PFSK-1 (cell line): ENCODE measurements at regions not wholly inside any gene's neighbourhood (a gene's known extent, or its start where the extent isn't known, plus 50 kb on each side); places are given as distances from the start of the nearest gene placed in this dataset.

Experiments
- FOXP2 ChIP-seq: optimal IDR thresholded peaks from 2 replicates; pipeline ENCODE3; 2011; ENCODE audit warnings: borderline replicate concordance, control low read depth, inconsistent platforms; ENCODE audit not compliant: insufficient read depth; ENCODE audit errors: extremely low read length, extremely low read depth
- POLR2AphosphoS5 ChIP-seq: IDR thresholded peaks from 2 replicates; pipeline ENCODE4 v1.6.1; 2012; ENCODE audit warnings: low read depth, mild to moderate bottlenecking, control low read depth, low read length, moderate library complexity
- SIN3A ChIP-seq: IDR thresholded peaks from 2 replicates; pipeline ENCODE4 v1.6.1; 2012; ENCODE audit warnings: mild to moderate bottlenecking, low read length, moderate library complexity, borderline replicate concordance; ENCODE audit not compliant: insufficient read depth
- TAF1 ChIP-seq: IDR thresholded peaks from 2 replicates; pipeline ENCODE4 v1.6.1; 2012; ENCODE audit warnings: low read length, control low read depth, borderline replicate concordance; ENCODE audit not compliant: insufficient read depth
- TF ChIP-seq, protein P1 (sequence below), 2 experiments: IDR thresholded peaks; 2 replicates each; pipeline versions ENCODE4 v1.6.1 to v1.8.0; 2011 to 2012; ENCODE audit warnings: low read depth in 2 of 2, low read length in 2 of 2, control low read depth in 1 of 2, inconsistent platforms in 1 of 2, mild to moderate bottlenecking in 1 of 2, moderate library complexity in 1 of 2; ENCODE audit not compliant: insufficient read depth in 1 of 2

DNA sequence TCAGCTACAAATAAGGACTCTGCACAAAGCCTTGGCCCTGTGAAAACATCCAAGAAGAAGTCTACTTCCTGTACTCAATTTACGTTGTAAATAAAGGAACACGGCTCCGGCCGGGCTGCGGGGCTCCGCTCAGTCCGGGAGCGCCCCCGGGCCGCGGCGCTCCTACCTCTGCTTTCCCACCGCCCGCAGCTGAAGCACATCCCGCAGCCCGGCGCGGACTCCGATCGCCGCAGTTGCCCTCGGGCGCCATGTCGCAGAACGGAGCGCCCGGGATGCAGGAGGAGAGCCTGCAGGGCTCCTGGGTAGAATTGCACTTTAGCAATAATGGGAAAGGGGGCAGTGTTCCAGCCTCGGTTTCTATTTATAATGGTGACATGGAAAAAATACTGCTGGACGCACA lies 502.3 kb upstream of the FOXG1 start:
- TF ChIP-seq POLR2AphosphoS5 = no peak
- TF ChIP-seq, protein P1, sequence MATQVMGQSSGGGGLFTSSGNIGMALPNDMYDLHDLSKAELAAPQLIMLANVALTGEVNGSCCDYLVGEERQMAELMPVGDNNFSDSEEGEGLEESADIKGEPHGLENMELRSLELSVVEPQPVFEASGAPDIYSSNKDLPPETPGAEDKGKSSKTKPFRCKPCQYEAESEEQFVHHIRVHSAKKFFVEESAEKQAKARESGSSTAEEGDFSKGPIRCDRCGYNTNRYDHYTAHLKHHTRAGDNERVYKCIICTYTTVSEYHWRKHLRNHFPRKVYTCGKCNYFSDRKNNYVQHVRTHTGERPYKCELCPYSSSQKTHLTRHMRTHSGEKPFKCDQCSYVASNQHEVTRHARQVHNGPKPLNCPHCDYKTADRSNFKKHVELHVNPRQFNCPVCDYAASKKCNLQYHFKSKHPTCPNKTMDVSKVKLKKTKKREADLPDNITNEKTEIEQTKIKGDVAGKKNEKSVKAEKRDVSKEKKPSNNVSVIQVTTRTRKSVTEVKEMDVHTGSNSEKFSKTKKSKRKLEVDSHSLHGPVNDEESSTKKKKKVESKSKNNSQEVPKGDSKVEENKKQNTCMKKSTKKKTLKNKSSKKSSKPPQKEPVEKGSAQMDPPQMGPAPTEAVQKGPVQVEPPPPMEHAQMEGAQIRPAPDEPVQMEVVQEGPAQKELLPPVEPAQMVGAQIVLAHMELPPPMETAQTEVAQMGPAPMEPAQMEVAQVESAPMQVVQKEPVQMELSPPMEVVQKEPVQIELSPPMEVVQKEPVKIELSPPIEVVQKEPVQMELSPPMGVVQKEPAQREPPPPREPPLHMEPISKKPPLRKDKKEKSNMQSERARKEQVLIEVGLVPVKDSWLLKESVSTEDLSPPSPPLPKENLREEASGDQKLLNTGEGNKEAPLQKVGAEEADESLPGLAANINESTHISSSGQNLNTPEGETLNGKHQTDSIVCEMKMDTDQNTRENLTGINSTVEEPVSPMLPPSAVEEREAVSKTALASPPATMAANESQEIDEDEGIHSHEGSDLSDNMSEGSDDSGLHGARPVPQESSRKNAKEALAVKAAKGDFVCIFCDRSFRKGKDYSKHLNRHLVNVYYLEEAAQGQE (IDR thresholded peaks at IDR 0.05; ENCODE audit: insufficient read depth in 1 of 2, low read depth in 2 of 2, low read length in 2 of 2) = no peak
- TF ChIP-seq FOXP2 = no peak
- TF ChIP-seq TAF1 = no peak
- no peak for TF ChIP-seq SIN3A

DNA sequence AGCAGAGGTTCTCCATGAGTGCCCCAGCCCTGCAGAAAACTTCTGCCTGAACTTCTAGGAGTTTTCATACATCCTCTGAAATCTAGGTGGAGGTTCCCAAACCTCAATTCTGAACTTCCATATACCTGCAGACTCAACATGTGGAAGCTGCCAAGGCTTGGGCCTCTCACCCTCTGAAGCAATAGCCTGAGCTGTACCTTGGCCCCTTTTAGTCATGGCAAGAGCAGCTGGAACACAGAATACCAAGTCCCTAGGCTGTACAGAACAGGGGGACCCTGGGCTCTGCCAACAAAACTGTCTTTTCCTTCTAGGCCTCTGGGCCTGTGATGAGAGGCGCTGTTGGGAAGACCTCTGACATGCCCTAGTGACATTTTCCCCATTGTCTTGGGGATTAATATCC lies 494.3 kb upstream of the FOXG1 start:
- TF ChIP-seq FOXP2 = no peak
- TF ChIP-seq SIN3A = no peak
- TF ChIP-seq TAF1 = no peak
- no peak for TF ChIP-seq POLR2AphosphoS5

DNA sequence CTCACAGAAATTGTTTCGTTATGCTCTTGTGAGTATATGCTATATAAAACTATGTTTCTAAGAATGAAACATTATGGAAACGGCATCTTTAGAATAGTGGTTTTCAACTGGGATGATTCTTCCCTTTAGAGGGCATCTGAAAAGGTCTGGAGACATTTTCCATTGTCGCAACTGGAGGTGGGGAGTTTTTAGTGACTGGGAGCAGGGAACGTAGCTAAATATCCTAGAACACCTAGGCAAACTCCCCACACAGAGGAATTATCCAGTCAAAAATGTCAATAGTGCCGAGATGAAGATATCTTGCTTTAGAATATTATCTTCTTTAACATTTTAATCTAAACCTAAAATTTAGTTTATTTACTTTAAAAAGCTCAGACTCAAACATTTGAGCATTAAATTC lies 486.1 kb upstream of the FOXG1 start:
- TF ChIP-seq TAF1 = no peak
- no peak for TF ChIP-seq POLR2AphosphoS5
- TF ChIP-seq FOXP2 = no peak
- TF ChIP-seq SIN3A = no peak
- TF ChIP-seq, protein P1 (IDR thresholded peaks at IDR 0.05; ENCODE audit: insufficient read depth in 1 of 2, low read depth in 2 of 2, low read length in 2 of 2) = no peak

DNA sequence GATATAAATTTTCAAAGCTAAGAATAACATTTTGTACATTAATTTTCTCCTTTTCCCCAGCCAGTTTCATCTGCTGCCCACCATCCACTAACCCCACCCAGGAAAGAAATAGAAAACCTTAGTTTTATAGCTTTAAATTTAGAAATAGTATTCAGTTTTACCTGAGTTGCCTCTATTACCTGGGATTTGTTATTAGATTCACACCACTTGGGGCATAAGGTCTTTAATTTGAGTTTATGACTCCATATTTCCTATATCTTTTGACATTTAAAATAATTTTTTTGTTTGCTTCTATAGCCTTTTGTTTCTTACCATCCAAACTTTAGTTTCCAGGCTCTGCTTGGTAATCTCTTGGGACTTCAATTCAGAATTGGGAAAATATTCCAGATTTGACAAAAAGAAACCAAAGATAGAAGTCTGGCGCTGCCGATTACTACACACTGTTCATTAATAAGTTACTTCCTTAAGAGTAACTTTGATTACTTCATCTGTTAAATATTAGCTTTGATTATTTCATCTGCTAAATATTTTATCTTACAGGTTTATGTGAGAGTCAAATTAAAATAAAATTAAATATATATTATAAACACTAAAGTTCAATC lies 485.5 kb upstream of the FOXG1 start:
- TF ChIP-seq, protein P1 (IDR thresholded peaks at IDR 0.05; ENCODE audit: insufficient read depth in 1 of 2, low read depth in 2 of 2, low read length in 2 of 2) = no peak
- no peak for TF ChIP-seq TAF1
- TF ChIP-seq SIN3A = no peak
- TF ChIP-seq FOXP2 = no peak
- TF ChIP-seq POLR2AphosphoS5 = no peak

DNA sequence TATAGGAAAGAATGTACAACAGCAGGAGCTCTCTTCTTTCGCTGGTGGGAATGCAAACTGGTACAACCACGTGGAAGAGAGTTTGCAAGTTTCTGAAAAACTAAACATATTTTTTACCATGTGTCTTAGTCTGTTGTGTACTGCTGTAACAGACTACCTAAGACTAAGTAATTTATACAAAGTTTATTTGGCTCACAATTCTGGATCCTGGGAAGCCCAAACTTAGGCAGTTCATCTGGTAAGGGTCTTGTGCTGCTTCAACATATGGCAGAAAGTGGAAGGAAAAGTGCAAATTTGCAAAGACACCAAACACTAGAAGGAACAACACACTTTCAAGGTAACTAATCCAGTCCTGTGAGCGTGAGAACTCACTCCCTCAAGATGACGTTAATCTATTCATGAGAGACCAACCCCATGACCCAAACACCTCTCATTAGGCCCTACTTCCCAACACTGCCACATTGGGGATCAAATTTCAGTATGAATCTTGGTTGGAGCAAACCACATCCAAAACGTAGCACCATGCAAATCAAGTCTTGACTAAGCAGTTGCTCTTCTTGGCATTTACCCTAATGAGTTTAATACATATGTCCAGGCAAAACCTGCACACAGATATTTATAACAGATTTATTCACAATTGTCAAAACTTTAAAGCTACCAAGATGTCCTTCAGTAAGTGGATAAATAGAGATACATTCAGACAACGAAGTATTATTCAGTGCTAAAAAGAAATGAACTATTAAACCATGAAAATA lies 481.9 kb upstream of the FOXG1 start:
- TF ChIP-seq, protein P1 (IDR thresholded peaks at IDR 0.05; ENCODE audit: insufficient read depth in 1 of 2, low read depth in 2 of 2, low read length in 2 of 2) = no peak
- TF ChIP-seq SIN3A (no peak), POLR2AphosphoS5 (no peak), FOXP2 (no peak), TAF1 (no peak)
